HepG2 (cell line): ENCODE measurements at regions not wholly inside any gene's neighbourhood (a gene's known extent, or its start where the extent isn't known, plus 50 kb on each side); places are given as distances from the start of the nearest gene placed in this dataset.

ENCODE experiments used
- BCL6 ChIP-seq: IDR thresholded peaks from 2 replicates; pipeline ENCODE4 v1.6.1; 2016; ENCODE audit warnings: missing genetic modification reagents, missing compliant biosample characterization
- EP300 ChIP-seq, 3 experiments: sonication (generic) in 1 of 3; formaldehyde crosslinking in 1 of 3; IDR thresholded peaks; 2 replicates each; pipeline versions ENCODE4 v1.5.1 to v1.6.1; 2011 to 2020; ENCODE audit warnings: low read depth in 2 of 3, low read length in 2 of 3, borderline replicate concordance in 1 of 3, improper control_type of control experiment in 1 of 3, mild to moderate bottlenecking in 1 of 3, missing genetic modification reagents in 1 of 3, moderate library complexity in 1 of 3
- EZH2 ChIP-seq: conservative IDR thresholded peaks from 2 replicates; pipeline ENCODE4 v1.6.1; 2012; ENCODE audit warnings: mild to moderate bottlenecking, low read depth, low read length, moderate library complexity
- GTF2F1 ChIP-seq: fragments of 150-350 bp; IDR thresholded peaks from 2 replicates; pipeline ENCODE4 v1.6.1; 2014; ENCODE audit warnings: low read length
- KMT2A ChIP-seq: sonication (generic); formaldehyde crosslinking; IDR thresholded peaks from 2 replicates; pipeline ENCODE4 v1.4.0; 2020; ENCODE audit warnings: missing genetic modification reagents
- LCORL ChIP-seq, 2 experiments: fragments of 450-650 bp in 1 of 2; sonication (generic) in 1 of 2; formaldehyde crosslinking in 1 of 2; IDR thresholded peaks; 2 replicates each; pipeline versions ENCODE4 v1.5.0 to v1.6.1; 2017 to 2020; ENCODE audit warnings: antibody characterized with exemption in 1 of 2, missing genetic modification reagents in 1 of 2
- MYNN ChIP-seq: sonication (generic); formaldehyde crosslinking; IDR thresholded peaks from 2 replicates; pipeline ENCODE4 v1.4.0; 2020; ENCODE audit warnings: mild to moderate bottlenecking, low read depth, missing genetic modification reagents
- POLR2G ChIP-seq: fragments of 200-400 bp; formaldehyde crosslinking; IDR thresholded peaks from 2 replicates; pipeline ENCODE4 v1.6.1; 2018; ENCODE audit warnings: mild to moderate bottlenecking, low read depth, low read length, moderate library complexity
- SALL2 ChIP-seq: sonication (generic); formaldehyde crosslinking; IDR thresholded peaks from 2 replicates; pipeline ENCODE4 v1.8.1; 2023; ENCODE audit warnings: mild to moderate bottlenecking, missing genetic modification reagents, inconsistent platforms
- SAP130 ChIP-seq: IDR thresholded peaks from 2 replicates; pipeline ENCODE4 v1.6.1; 2016; ENCODE audit warnings: low read depth
- SOX13 ChIP-seq, 3 experiments: fragments of 450-650 bp in 1 of 3; sonication (generic) in 1 of 3; formaldehyde crosslinking in 1 of 3; IDR thresholded peaks in 2 of 3; conservative IDR thresholded peaks in 1 of 3; 2 replicates each; pipeline versions ENCODE4 v1.5.0 to v1.6.1; 2016 to 2020; ENCODE audit warnings: antibody characterized with exemption in 1 of 3, mild to moderate bottlenecking in 1 of 3, missing compliant biosample characterization in 1 of 3, missing genetic modification reagents in 1 of 3, moderate library complexity in 1 of 3
- ZNF20 ChIP-seq: sonication (generic); formaldehyde crosslinking; IDR thresholded peaks from 2 replicates; pipeline ENCODE4 v1.4.0; 2020; ENCODE audit warnings: mild to moderate bottlenecking, moderate library complexity, missing genetic modification reagents
- ZNF660 ChIP-seq: sonication (generic); formaldehyde crosslinking; IDR thresholded peaks from 2 replicates; pipeline ENCODE4 v1.5.1; 2020; ENCODE audit warnings: mild to moderate bottlenecking, low read depth, missing genetic modification reagents, borderline replicate concordance
- ZZZ3 ChIP-seq: sonication (generic); formaldehyde crosslinking; IDR thresholded peaks from 2 replicates; pipeline ENCODE4 v1.4.0; 2020; ENCODE audit warnings: missing genetic modification reagents, mild to moderate bottlenecking, borderline replicate concordance
- TF ChIP-seq, protein P1 (sequence below): sonication (generic); formaldehyde crosslinking; IDR thresholded peaks from 2 replicates; pipeline ENCODE4 v1.4.0; 2020; ENCODE audit warnings: missing genetic modification reagents
- TF ChIP-seq, protein P2 (sequence below): sonication (generic); formaldehyde crosslinking; IDR thresholded peaks from 2 replicates; pipeline ENCODE4 v1.4.0; 2020; ENCODE audit warnings: missing genetic modification reagents
- TF ChIP-seq, protein P3 (sequence below): IDR thresholded peaks from 2 replicates; pipeline ENCODE4 v1.6.1; 2016; ENCODE audit warnings: low read depth, borderline replicate concordance

DNA sequence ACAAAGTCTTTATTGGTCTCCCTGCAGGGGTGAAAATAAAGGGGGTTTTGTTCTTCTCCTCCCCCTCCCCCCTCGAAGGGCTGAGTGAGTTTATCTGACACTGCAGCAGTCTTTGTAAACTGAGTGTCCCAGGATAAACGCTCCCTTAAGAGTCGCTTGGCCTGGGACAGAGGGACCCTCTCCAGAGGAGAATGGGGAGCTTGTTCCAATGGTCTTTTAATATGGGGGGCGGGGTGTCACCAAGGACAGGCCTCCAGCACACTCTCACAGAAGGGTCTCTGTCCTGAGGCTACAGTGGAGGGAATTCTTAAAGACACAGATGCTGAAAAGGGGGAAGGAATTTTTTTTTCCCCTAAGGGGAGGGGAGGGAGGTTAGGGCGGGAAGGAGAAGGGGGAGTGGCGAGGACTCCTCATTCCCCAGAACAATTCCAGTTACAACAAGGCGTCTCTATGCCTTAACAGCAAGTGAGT, 455.5 kb downstream of the SOX9 start (continued):
- no peak for TF ChIP-seq ZNF20 (CRISPR knock-in tag)
- TF ChIP-seq SOX13 (IDR thresholded peaks at IDR 0.05): no peak
- TF ChIP-seq SOX13 (CRISPR knock-in tag; conservative IDR thresholded peaks at IDR 0.05 in 1 of 2, IDR thresholded peaks at IDR 0.05 in 1 of 2): peak in 1 of 2 experiments; percentile 32; a peak in 1 of 4 replicates
- no peak for TF ChIP-seq EZH2
- no peak for TF ChIP-seq GTF2F1
- TF ChIP-seq, protein P1, sequence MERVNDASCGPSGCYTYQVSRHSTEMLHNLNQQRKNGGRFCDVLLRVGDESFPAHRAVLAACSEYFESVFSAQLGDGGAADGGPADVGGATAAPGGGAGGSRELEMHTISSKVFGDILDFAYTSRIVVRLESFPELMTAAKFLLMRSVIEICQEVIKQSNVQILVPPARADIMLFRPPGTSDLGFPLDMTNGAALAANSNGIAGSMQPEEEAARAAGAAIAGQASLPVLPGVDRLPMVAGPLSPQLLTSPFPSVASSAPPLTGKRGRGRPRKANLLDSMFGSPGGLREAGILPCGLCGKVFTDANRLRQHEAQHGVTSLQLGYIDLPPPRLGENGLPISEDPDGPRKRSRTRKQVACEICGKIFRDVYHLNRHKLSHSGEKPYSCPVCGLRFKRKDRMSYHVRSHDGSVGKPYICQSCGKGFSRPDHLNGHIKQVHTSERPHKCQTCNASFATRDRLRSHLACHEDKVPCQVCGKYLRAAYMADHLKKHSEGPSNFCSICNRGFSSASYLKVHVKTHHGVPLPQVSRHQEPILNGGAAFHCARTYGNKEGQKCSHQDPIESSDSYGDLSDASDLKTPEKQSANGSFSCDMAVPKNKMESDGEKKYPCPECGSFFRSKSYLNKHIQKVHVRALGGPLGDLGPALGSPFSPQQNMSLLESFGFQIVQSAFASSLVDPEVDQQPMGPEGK: peak; percentile 5; the same call in 1 of the 2 replicates
- no peak for TF ChIP-seq KMT2A (CRISPR knock-in tag)
- TF ChIP-seq, protein P2, sequence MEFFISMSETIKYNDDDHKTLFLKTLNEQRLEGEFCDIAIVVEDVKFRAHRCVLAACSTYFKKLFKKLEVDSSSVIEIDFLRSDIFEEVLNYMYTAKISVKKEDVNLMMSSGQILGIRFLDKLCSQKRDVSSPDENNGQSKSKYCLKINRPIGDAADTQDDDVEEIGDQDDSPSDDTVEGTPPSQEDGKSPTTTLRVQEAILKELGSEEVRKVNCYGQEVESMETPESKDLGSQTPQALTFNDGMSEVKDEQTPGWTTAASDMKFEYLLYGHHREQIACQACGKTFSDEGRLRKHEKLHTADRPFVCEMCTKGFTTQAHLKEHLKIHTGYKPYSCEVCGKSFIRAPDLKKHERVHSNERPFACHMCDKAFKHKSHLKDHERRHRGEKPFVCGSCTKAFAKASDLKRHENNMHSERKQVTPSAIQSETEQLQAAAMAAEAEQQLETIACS: no peak
- no peak for TF ChIP-seq LCORL (IDR thresholded peaks at IDR 0.05)
- TF ChIP-seq LCORL (CRISPR knock-in tag; IDR thresholded peaks at IDR 0.05): 0 out of 2 replicates have a peak, but pooled peaks have one; percentile 9
- 0 out of 2 replicates have a peak, but pooled peaks have one; percentile 5 for TF ChIP-seq SAP130
- TF ChIP-seq POLR2G: peak; percentile 41; the same call in 1 of the 2 replicates
- TF ChIP-seq, protein P3, sequence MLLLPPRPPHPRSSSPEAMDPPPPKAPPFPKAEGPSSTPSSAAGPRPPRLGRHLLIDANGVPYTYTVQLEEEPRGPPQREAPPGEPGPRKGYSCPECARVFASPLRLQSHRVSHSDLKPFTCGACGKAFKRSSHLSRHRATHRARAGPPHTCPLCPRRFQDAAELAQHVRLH (CRISPR knock-in tag): no peak
- TF ChIP-seq BCL6 (CRISPR knock-in tag): peak; percentile 11; the same call in 1 of the 2 replicates
- TF ChIP-seq SALL2 (CRISPR knock-in tag): no peak
- no peak for TF ChIP-seq ZZZ3
- peak in 1 of 2 experiments; percentile 55; a peak in 1 of 4 replicates for TF ChIP-seq EP300 (IDR thresholded peaks at IDR 0.05; ENCODE audit: low read depth in 2 of 2, low read length in 2 of 2)
- TF ChIP-seq EP300 (CRISPR knock-in tag; IDR thresholded peaks at IDR 0.05; ENCODE audit: borderline replicate concordance): no peak
- no peak for TF ChIP-seq MYNN (CRISPR knock-in tag)
- TF ChIP-seq ZNF660 (CRISPR knock-in tag): no peak
